OCI-LY3 (cell line): ENCODE measurements at regions not wholly inside any gene's neighbourhood (a gene's known extent, or its start where the extent isn't known, plus 50 kb on each side); places are given as distances from the start of the nearest gene placed in this dataset.

Experiments used
- EZH2phosphoT487 ChIP-seq: fragments of 200-600 bp; shearing (Covaris generic); IDR thresholded peaks from 2 replicates; pipeline ENCODE4 v1.6.1; 2018; ENCODE audit warnings: antibody characterized with exemption, mixed run types, low read depth
- TF ChIP-seq, protein P1 (sequence below): fragments of 200-600, 300-600 bp; sonication (generic); IDR thresholded peaks from 2 replicates; pipeline ENCODE4 v1.5.1; 2014; ENCODE audit warnings: antibody characterized with exemption, low read length, low read depth

DNA sequence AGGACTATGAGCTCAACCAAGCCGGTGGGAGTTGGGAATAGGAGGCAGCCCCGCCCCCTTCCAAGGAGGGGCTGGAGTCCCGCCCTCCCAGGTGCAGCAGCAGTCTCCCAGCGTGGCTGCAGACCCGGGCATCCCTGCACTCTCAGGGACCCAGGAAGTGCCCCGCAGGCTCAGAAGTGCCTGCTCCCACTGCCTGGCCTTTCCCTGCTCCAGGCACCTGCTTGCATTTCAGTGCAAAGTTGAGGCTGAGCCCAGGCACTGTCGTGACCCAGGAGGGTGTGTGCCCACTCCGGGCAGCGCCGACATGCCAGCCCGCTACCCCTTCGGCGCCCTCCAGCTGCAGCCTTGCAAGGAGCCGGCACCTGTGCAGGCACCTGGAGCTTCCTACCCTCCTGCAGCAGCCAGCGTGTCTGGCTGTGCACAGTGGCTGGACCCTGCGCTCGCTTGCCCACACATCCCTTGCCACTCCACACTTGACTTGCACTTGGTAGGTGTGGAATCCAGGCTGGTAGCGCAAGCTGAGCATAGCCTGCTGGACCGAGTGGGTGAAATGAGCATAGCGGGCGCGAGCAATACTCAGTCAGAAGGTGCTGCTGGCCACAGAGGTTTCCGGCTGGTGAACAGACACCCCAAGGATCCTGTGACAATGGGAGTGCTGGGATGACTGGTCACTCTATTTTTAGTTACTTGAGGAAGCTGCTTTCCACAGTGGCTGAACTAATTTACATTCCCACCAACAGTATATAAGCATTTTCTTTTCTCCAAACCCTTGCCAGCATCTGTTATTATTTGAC, 236.3 kb downstream of the PCDH10 start:
- TF ChIP-seq, protein P1, sequence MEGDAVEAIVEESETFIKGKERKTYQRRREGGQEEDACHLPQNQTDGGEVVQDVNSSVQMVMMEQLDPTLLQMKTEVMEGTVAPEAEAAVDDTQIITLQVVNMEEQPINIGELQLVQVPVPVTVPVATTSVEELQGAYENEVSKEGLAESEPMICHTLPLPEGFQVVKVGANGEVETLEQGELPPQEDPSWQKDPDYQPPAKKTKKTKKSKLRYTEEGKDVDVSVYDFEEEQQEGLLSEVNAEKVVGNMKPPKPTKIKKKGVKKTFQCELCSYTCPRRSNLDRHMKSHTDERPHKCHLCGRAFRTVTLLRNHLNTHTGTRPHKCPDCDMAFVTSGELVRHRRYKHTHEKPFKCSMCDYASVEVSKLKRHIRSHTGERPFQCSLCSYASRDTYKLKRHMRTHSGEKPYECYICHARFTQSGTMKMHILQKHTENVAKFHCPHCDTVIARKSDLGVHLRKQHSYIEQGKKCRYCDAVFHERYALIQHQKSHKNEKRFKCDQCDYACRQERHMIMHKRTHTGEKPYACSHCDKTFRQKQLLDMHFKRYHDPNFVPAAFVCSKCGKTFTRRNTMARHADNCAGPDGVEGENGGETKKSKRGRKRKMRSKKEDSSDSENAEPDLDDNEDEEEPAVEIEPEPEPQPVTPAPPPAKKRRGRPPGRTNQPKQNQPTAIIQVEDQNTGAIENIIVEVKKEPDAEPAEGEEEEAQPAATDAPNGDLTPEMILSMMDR, result no peak
- TF ChIP-seq EZH2phosphoT487, result no peak
